ENCODE measurements at regions not wholly inside any gene's neighbourhood (a gene's known extent, or its start where the extent isn't known, plus 50 kb on each side); places are given as distances from the start of the nearest gene placed in this dataset.
A peak's percentile ranks its signal among the peaks of the same experiment; 100 is the strongest.

DNA sequence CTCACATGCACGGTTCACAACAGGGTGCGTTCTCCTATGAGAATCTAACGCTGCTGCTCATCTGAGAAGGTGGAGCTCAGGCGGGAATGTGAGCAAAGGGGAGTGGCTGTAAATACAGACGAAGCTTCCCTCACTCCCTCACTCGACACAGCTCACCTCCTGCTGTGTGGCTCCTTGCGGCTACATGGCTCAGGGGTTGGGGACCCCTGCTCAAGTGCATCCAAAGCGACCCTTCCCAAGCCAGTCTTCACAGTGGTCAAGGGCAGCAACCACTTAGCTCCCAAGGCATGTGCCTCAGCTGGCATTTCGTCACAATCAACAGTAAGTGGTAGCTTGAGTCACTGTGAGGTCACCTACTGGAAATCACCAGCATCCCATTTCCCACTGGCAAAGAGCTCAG is 64.6 kb upstream of the SCGB1C2 start:
- DNase-seq: peak; percentile 4
